Thoracic aorta (tissue), 2 donors: ENCODE measurements at regions not wholly inside any gene's neighbourhood (a gene's known extent, or its start where the extent isn't known, plus 50 kb on each side); places are given as distances from the start of the nearest gene placed in this dataset.

Experiments used
- ATAC-seq: fragments of 150-250 bp; one replicate; pipeline ENCODE4 v1.8.0; 2017; ENCODE audit warnings: low read depth; ENCODE audit not compliant: insufficient number of reproducible peaks, low FRiP score
- DNase-seq: peaks from one replicate; pipeline ENCODE4 v3.0.0-alpha.2; 2020; ENCODE audit warnings: low spot score
- H3K27ac ChIP-seq, 2 donors: fragments of 200-600 bp; sonication (generic); 1 replicate in 1 of 2; 2 replicates in 1 of 2; pipeline ENCODE4 v1.5.1; 2016; ENCODE audit warnings: mild to moderate bottlenecking in 2 of 2, moderate library complexity in 2 of 2
- H3K27me3 ChIP-seq: fragments of 200-600 bp; sonication (generic); replicated peaks from 2 replicates; pipeline ENCODE4 v1.6.0; 2016; ENCODE audit warnings: mild to moderate bottlenecking; ENCODE audit not compliant: insufficient read depth
- H3K36me3 ChIP-seq: fragments of 200-600 bp; sonication (generic); one replicate; pipeline ENCODE4 v1.5.1; 2016
- H3K4me1 ChIP-seq, 2 donors: fragments of 200-600 bp; sonication (generic); 1 replicate in 1 of 2; 2 replicates in 1 of 2; pipeline versions ENCODE4 v1.5.1 to v1.6.0; 2016; ENCODE audit warnings: low read depth in 2 of 2, mild to moderate bottlenecking in 1 of 2; ENCODE audit not compliant: control insufficient read depth in 1 of 2
- H3K4me3 ChIP-seq: fragments of 200-600 bp; sonication (generic); 2 replicates; pipeline ENCODE4 v1.5.1; 2016; ENCODE audit warnings: mild to moderate bottlenecking
- H3K9me3 ChIP-seq: fragments of 200-600 bp; sonication (generic); 2 replicates; pipeline ENCODE4 v1.5.1; 2016
- TF ChIP-seq, protein P1 (sequence below): fragments of 200-600 bp; sonication (generic); IDR thresholded peaks from one replicate; pipeline ENCODE4 v1.5.1; 2019; ENCODE audit warnings: antibody characterized with exemption

DNA sequence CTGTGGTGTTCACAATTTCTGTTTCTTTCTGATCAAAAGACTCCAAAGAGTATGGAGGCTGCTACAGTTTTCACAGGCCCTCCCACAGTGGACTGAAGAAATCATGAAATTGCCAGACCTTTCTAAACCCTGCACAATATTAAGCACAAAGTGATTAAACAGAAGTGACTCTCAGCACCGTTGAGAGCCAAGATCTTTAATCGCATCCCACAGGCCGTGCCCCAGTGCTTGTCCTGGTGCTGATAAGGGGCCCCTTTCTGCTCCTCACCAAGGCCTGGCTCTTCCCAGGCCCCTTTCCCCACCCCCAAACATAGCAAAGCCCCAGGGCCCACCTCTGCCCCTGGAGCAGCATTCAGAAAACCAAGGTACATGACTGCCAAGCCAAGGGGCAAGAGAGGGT is 57.4 kb upstream of the BMAL1 start:
- no peaks in the 10 kb centered on the region for H3K9me3 ChIP-seq
- ATAC-seq (no peak), DNase-seq (no peak)
- no peak overlapping the region for H3K27ac ChIP-seq
- no peaks in the 10 kb centered on the region for H3K27me3 ChIP-seq
- TF ChIP-seq, protein P1, sequence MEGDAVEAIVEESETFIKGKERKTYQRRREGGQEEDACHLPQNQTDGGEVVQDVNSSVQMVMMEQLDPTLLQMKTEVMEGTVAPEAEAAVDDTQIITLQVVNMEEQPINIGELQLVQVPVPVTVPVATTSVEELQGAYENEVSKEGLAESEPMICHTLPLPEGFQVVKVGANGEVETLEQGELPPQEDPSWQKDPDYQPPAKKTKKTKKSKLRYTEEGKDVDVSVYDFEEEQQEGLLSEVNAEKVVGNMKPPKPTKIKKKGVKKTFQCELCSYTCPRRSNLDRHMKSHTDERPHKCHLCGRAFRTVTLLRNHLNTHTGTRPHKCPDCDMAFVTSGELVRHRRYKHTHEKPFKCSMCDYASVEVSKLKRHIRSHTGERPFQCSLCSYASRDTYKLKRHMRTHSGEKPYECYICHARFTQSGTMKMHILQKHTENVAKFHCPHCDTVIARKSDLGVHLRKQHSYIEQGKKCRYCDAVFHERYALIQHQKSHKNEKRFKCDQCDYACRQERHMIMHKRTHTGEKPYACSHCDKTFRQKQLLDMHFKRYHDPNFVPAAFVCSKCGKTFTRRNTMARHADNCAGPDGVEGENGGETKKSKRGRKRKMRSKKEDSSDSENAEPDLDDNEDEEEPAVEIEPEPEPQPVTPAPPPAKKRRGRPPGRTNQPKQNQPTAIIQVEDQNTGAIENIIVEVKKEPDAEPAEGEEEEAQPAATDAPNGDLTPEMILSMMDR: no peak
- H3K36me3 ChIP-seq: no peaks in the 10 kb centered on the region
- no peak overlapping the region for H3K4me3 ChIP-seq
- no peaks in the 10 kb centered on the region for H3K4me1 ChIP-seq

DNA sequence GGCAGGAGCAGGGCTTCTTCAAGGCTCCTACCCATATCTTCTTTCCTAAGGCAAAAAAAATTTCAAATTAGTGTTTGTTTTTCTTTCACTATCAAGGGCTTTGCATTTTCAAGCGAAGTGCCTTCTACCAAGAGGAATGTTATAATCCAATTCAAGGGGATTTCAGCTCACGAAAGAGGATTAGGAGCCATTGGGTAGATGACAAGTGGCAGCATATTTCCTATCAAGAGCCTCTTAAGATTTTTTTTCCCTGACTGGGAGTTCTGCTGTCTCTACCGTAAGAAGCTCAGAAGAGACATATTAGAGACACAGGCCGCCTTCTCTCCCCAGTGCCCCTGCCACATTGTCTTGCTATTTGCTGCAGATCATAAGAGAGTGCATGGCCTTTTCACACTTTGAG is 55.9 kb upstream of the BMAL1 start:
- no peaks in the 10 kb centered on the region for H3K4me1 ChIP-seq
- no peaks in the 10 kb centered on the region for H3K27me3 ChIP-seq
- H3K4me3 ChIP-seq: no peak overlapping the region
- no peak overlapping the region for H3K27ac ChIP-seq
- no peaks in the 10 kb centered on the region for H3K36me3 ChIP-seq
- DNase-seq (no peak), ATAC-seq (no peak)
- TF ChIP-seq, protein P1: no peak
- H3K9me3 ChIP-seq: no peaks in the 10 kb centered on the region

DNA sequence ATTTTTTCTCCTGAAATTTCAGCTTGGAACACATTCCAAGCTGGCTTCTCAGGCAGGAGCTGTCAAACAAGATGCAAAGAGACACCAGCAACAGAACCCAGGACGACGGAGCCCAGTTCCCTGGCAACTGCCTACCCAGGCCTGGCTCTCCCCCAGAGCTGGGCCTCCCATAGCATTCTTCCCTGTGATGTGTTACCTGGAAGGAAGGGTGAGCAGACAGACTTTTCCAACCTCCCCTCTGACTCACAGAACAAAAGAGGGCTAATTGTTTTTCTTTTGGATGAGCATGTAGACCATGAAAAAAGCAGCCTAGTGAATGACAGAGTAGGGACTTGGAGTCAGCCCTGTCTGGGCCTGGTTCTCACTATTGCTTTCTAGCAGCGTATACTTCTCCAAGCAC is 55.3 kb upstream of the BMAL1 start:
- Histone ChIP-seq H3K4me1 (no peaks in the 10 kb centered on the region), H3K36me3 (no peaks in the 10 kb centered on the region), H3K9me3 (no peaks in the 10 kb centered on the region), H3K4me3 (no peak overlapping the region), H3K27ac (no peak overlapping the region), H3K27me3 (no peaks in the 10 kb centered on the region)
- TF ChIP-seq, protein P1: no peak
- DNase-seq: no peak
- ATAC-seq: no peak

DNA sequence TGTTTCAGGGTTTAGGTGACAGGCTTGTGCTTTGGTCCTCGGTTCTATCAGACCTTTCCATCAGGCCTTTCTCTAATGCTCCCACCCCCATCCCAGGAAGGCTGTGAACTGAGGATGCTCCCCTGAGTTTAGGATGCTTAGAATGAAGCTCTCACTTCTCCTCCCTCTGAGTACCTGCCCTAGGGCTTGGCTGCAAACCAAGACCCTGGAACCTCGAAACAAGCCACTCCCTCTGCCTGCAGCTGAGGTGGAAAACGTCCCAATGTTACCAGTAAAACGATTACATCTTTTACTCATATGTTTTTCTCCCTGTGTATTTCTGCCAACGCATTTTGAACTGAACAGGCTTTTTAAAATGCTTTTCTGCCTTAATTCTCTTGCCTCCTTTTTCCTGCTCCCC is 54.5 kb upstream of the BMAL1 start:
- Histone ChIP-seq H3K9me3 (no peaks in the 10 kb centered on the region), H3K27me3 (no peaks in the 10 kb centered on the region), H3K36me3 (no peaks in the 10 kb centered on the region), H3K4me3 (no peak overlapping the region), H3K4me1 (no peaks in the 10 kb centered on the region), H3K27ac (no peak overlapping the region)
- ATAC-seq (no peak), DNase-seq (no peak)
- TF ChIP-seq, protein P1: no peak

DNA sequence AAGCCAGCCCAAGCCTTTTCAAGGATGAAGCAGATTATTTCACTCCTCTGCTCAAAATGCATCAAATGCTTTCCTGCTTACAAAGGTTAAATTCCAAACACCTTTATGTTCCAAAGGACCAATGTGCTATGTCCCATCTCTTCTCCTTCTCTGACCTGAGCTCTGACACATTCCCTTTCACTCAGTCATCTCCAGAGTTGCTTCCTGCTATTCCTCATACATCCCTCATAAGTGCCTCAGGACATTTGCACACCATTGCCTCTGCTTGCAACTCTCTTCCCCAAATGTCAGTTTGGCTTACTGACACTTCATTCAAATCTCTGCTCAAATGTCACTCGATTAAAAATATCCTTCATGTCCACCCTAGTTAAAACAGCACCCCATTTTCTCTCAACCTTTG is 53.3 kb upstream of the BMAL1 start:
- no peak for DNase-seq
- Histone ChIP-seq H3K4me3 (no peak overlapping the region), H3K27ac (no peak overlapping the region), H3K36me3 (no peaks in the 10 kb centered on the region), H3K9me3 (no peaks in the 10 kb centered on the region), H3K4me1 (peaks cover 3 to 4% of the 10 kb centered on the region in 2 donors), H3K27me3 (no peaks in the 10 kb centered on the region)
- no peak for ATAC-seq
- TF ChIP-seq, protein P1: no peak
